ENCODE measurements at regions not wholly inside any gene's neighbourhood (a gene's known extent, or its start where the extent isn't known, plus 50 kb on each side); places are given as distances from the start of the nearest gene placed in this dataset.

DNA sequence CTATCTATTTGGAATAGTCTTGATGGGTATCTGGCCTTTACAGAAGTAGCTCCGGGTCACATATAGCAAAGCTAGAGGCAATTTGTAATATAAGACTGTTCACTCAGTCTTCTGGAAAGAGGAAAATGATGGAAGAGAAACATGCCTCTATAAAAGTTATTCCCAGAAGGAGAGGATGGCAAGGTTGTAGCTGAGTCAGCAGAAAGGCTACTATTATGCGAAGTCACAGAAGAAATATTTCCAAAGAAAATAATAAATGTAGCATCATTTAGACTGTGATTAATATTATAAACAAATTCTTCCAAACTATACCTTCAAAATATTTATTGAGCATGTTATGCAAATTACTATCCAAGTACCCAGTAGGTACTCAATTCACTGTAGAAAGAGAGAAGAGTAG lies 1027.7 kb upstream of the TMEFF2 start:
- no peaks in the 10 kb centered on the region for H4K20me1 ChIP-seq (ENCODE audit: insufficient read depth)
- DNase-seq: no peak
- no peak overlapping the region for H3K4me3 ChIP-seq (ENCODE audit: low read depth in 2 of 2, low read length in 1 of 2)
- no peaks in the 10 kb centered on the region for H3F3A ChIP-seq (replicated peaks; ENCODE audit: insufficient read depth)
- H3K4me1 ChIP-seq (ENCODE audit: control insufficient read depth in 1 of 2, insufficient read depth in 2 of 2, low read depth in 1 of 2, low read length in 1 of 2): no peaks in the 10 kb centered on the region
- no peaks in the 10 kb centered on the region for H3K9me2 ChIP-seq
- TF ChIP-seq SMC3 (IDR thresholded peaks at IDR 0.05; ENCODE audit: low read depth, low read length) (no peak), GATA2 (CRISPR knock-in tag; IDR thresholded peaks at IDR 0.05) (no peak), MXI1 (IDR thresholded peaks at IDR 0.05; ENCODE audit: low read depth, low read length) (no peak), NFIC (IDR thresholded peaks at IDR 0.05; ENCODE audit: borderline replicate concordance) (no peak), RAD21 (IDR thresholded peaks at IDR 0.05; ENCODE audit: low read length) (no peak), ELF1 (IDR thresholded peaks at IDR 0.05) (no peak), EP300 (IDR thresholded peaks at IDR 0.05; ENCODE audit: borderline replicate concordance in 1 of 2, low read depth in 1 of 2, low read length in 1 of 2) (no peak), RXRA (IDR thresholded peaks at IDR 0.05; ENCODE audit: borderline replicate concordance, low read depth) (no peak), RCOR1 (IDR thresholded peaks at IDR 0.05; ENCODE audit: low read length) (no peak), RFX5 (IDR thresholded peaks at IDR 0.05; ENCODE audit: low read length) (no peak)
- TF ChIP-seq, protein P1, sequence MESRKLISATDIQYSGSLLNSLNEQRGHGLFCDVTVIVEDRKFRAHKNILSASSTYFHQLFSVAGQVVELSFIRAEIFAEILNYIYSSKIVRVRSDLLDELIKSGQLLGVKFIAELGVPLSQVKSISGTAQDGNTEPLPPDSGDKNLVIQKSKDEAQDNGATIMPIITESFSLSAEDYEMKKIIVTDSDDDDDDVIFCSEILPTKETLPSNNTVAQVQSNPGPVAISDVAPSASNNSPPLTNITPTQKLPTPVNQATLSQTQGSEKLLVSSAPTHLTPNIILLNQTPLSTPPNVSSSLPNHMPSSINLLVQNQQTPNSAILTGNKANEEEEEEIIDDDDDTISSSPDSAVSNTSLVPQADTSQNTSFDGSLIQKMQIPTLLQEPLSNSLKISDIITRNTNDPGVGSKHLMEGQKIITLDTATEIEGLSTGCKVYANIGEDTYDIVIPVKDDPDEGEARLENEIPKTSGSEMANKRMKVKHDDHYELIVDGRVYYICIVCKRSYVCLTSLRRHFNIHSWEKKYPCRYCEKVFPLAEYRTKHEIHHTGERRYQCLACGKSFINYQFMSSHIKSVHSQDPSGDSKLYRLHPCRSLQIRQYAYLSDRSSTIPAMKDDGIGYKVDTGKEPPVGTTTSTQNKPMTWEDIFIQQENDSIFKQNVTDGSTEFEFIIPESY (IDR thresholded peaks at IDR 0.05; ENCODE audit: borderline replicate concordance, low read depth): no peak
- TF ChIP-seq, protein P2, sequence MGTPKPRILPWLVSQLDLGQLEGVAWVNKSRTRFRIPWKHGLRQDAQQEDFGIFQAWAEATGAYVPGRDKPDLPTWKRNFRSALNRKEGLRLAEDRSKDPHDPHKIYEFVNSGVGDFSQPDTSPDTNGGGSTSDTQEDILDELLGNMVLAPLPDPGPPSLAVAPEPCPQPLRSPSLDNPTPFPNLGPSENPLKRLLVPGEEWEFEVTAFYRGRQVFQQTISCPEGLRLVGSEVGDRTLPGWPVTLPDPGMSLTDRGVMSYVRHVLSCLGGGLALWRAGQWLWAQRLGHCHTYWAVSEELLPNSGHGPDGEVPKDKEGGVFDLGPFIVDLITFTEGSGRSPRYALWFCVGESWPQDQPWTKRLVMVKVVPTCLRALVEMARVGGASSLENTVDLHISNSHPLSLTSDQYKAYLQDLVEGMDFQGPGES (IDR thresholded peaks at IDR 0.05; ENCODE audit: low read depth, low read length): no peak
- TF ChIP-seq, protein P3, sequence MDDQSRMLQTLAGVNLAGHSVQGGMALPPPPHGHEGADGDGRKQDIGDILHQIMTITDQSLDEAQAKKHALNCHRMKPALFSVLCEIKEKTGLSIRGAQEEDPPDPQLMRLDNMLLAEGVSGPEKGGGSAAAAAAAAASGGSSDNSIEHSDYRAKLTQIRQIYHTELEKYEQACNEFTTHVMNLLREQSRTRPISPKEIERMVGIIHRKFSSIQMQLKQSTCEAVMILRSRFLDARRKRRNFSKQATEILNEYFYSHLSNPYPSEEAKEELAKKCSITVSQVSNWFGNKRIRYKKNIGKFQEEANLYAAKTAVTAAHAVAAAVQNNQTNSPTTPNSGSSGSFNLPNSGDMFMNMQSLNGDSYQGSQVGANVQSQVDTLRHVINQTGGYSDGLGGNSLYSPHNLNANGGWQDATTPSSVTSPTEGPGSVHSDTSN (IDR thresholded peaks at IDR 0.05): no peak
- TF ChIP-seq, protein P4, sequence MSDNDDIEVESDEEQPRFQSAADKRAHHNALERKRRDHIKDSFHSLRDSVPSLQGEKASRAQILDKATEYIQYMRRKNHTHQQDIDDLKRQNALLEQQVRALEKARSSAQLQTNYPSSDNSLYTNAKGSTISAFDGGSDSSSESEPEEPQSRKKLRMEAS (IDR thresholded peaks at IDR 0.05; ENCODE audit: low read depth): no peak
- TF ChIP-seq, protein P5, sequence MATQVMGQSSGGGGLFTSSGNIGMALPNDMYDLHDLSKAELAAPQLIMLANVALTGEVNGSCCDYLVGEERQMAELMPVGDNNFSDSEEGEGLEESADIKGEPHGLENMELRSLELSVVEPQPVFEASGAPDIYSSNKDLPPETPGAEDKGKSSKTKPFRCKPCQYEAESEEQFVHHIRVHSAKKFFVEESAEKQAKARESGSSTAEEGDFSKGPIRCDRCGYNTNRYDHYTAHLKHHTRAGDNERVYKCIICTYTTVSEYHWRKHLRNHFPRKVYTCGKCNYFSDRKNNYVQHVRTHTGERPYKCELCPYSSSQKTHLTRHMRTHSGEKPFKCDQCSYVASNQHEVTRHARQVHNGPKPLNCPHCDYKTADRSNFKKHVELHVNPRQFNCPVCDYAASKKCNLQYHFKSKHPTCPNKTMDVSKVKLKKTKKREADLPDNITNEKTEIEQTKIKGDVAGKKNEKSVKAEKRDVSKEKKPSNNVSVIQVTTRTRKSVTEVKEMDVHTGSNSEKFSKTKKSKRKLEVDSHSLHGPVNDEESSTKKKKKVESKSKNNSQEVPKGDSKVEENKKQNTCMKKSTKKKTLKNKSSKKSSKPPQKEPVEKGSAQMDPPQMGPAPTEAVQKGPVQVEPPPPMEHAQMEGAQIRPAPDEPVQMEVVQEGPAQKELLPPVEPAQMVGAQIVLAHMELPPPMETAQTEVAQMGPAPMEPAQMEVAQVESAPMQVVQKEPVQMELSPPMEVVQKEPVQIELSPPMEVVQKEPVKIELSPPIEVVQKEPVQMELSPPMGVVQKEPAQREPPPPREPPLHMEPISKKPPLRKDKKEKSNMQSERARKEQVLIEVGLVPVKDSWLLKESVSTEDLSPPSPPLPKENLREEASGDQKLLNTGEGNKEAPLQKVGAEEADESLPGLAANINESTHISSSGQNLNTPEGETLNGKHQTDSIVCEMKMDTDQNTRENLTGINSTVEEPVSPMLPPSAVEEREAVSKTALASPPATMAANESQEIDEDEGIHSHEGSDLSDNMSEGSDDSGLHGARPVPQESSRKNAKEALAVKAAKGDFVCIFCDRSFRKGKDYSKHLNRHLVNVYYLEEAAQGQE (IDR thresholded peaks at IDR 0.05; ENCODE audit: low read depth, low read length): no peak
- H3K27ac ChIP-seq (ENCODE audit: low read depth in 2 of 2, low read length in 1 of 2): no peak overlapping the region
- H3K27me3 ChIP-seq (ENCODE audit: insufficient read depth): no peaks in the 10 kb centered on the region
- POLR2A ChIA-PET: no interaction called here
- 73% methylated on average over 2 of the region's 2 CpGs for WGBS (ENCODE audit: low lambda C conversion rate)
- H3K79me2 ChIP-seq (ENCODE audit: insufficient read depth): no peaks in the 10 kb centered on the region
- no peaks in the 10 kb centered on the region for H3K9me3 ChIP-seq
- no peak overlapping the region for H3K9ac ChIP-seq
- H2AFZ ChIP-seq (ENCODE audit: low read depth): no peak overlapping the region
- H3K4me2 ChIP-seq: no peak overlapping the region
- no peaks in the 10 kb centered on the region for H3K36me3 ChIP-seq (replicated peaks in 1 of 2; ENCODE audit: control insufficient read depth in 1 of 2, insufficient read depth in 2 of 2, low read length in 1 of 2)
- CTCF ChIA-PET: interaction anchor here (1.6 kb wide), 1 partner anchor 18 kb away, joined by 6 read pairs; no protein-coding TSS in a partner anchor
